Posterior vena cava (tissue), 2 donors: ENCODE measurements at regions not wholly inside any gene's neighbourhood (a gene's known extent, or its start where the extent isn't known, plus 50 kb on each side); places are given as distances from the start of the nearest gene placed in this dataset.

Experiments
- DNase-seq: peaks from one replicate; pipeline ENCODE4 v3.0.0-alpha.2; 2020; ENCODE audit warnings: low spot score
- intact Hi-C, 2 donors: fragments of 100-400 bp; cut with DNase I; formaldehyde crosslinking; loops; one replicate each; pipeline versions ENCODE4 v1.14.1 to v1.14.2; 2022 to 2023
- donor health status: DM: yes; HTN: yes; CAD: no.
- donor health status: DM: yes; HTN: yes; CAD: no.

DNA sequence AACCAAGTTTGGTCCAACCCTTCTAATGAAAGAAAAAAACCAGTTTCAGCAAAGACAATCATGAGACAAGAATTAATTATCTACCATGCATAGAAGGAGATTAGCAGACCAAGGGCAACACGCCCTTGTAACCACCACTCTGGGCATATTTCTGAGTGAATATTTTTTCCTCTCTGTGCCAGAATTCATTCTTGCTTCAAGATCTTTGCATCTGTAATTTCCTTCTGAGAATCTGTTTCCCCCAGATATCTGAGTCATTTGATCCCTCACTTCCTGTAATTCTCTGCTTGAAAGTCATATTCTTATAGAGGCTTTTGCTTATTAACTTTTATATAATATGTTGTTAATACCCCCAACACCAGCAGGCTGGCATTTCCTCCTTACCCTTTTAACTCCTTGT lies 243.7 kb downstream of the SLC16A7 start:
- DNase-seq: no peak
- intact Hi-C loops: no loop called here

DNA sequence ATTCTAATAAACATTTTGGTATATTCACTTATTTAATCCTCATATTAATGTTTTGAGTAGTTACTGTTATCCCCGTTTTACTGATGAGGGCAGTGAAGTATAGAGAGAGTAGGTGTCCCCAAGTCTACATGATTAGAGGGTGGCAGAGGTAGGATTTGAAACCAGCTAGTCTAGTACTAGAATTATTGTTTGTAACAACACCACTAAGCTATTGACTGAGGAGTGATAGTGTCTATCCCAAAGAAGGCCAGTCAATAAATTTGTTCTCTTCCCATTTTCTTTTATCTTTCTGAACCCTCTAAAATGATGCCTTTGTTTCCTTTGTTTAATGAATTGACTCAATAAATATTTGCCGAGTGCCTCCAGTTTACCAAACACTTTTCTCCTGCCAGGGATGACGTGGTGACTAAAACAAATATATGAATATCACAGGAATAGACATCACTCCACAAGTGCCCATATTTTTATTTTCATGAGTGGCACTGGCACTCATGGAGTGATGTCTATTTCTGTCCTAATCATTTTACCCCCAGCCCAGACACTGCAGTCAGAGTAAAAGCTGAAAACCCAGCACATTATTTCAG lies 247.5 kb downstream of the SLC16A7 start:
- DNase-seq: no peak
- intact Hi-C loops: no loop called here

DNA sequence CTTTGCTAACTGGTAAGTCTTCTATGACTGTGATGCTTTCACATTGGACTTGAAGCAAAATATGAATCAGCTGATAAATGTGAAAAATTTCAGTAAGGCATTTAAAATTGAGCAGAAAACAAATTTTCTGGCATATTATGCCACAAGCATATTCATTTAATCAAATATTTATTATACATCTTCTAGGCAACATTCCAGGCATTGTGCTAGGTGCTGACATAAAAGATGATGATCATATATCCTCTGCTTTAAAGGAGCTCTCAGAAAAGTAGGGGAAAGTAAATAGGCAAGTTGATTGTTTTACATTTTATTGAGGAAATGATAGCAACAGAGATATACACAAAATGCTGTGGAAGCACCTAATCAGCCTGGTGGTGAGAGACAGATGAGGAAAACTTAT lies 248.9 kb downstream of the SLC16A7 start:
- intact Hi-C loops: no loop called here
- DNase-seq: no peak

DNA sequence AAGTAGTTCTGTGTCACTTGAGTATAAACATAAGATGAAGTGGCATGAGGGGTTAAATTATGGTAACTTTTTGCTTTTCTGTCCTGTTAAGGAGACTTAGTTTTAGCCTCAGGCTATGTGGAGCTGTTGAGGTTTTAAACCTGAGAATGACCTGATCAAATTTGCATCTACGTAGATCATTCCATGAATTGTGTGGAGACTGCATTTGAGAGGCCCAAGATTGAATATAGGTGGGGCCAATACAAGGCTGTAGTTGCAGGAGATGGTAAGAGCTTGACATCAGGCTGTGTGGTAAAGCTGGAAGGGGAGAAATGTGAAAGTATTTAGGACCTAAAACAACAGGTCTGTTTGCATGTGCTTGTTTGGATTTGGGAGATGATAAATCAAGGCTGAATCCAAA lies 249.5 kb downstream of the SLC16A7 start:
- intact Hi-C loops: no loop called here

DNA sequence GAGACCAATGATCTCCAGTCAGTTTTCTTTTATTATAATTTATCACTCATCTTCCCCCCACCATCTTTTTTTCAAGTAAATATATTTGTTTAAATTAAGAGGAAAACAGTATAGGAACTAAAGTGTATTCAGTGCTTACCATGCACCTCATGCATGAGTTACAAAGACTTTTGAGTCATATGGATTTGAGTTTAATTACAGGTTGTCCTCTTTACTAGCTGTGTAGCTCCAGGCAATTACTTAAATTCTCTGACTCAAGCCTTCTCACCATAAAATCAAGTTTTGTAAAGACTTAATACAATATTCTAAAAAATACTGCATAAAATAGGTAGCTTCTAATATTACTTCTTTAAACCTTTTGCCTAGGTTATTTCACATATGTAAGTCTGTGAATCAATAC lies 251.3 kb downstream of the SLC16A7 start:
- no peak for DNase-seq
- intact Hi-C loops: no loop called here

More for the DNA sequence above, 249.5 kb downstream of the SLC16A7 start:
- no peak for DNase-seq

DNA sequence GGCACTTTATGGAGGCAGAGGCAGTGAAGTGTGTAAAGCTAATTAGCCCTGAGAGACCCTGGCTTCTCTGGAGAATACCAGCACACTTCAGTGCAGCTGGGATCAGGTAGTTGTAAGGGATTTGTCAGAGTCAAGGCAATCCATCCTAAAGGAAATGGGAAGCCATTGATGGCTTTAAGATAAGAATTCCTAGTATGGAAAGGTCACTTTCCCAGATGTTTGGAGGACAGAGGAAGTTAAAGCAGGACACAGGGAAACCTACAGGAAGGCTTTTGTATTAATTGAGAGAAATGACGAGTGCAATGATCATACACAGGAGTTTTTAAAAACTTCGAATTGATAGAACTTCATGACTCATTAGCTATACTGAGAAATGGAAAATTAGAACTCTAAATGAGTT lies 254.4 kb downstream of the SLC16A7 start:
- DNase-seq: no peak
- intact Hi-C loops: loop anchor here in 1 of 2 donors (10.0 kb wide), 1 partner anchor 595 kb away; no protein-coding TSS in a partner anchor

DNA sequence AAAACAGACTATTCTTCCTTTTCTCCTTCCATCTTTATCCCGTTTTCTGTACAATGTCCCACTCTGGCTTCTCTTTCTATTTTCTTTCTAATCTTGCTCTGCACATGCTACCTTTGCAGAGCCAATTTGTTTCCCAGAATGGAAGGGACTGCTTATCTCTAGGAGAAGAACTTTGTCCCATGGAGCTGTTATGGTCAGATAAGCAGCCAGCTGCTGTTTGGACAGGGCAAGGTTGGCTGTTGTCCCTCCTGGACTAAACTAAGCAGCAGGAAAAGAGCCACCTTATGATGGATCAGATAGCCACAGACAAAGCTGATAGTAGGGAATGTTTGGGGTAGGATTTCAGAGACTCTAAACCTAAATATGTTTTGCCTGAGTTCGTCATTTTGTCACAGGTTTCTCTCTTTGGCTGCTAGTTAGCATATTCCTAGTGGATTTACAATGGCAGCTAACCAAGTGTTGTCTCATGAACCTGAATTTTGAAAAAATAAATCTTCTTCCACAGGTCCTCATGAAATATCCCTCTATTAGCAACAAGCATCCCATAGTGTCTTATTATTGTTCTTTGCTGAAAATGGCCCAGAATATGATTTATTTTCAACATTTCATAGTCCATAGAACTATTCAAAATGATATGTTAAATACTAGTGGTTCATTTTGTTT lies 262.8 kb downstream of the SLC16A7 start:
- no peak for DNase-seq
- intact Hi-C loops: loop anchor here in 1 of 2 donors (10.0 kb wide), 1 partner anchor 604 kb away; no protein-coding TSS in a partner anchor

DNA sequence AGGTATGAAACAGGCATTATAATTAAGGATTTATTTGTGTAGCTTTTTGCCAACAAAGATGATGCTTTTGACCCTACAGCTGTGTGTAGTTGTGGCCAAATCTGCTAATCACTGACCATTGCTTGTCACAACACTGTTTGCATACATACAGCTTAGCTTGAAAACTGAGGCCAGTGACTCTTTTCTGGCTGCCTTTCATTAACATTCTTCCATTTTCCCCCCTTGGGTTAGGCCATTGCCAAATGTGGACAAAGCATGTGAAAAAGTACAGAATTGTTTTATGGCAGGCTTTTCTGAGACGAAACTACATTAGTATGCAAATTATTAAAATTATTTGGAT lies 263.3 kb downstream of the SLC16A7 start:
- no peak for DNase-seq
- intact Hi-C loops: loop anchor here in 1 of 2 donors (10.0 kb wide), 1 partner anchor 604 kb away; no protein-coding TSS in a partner anchor

DNA sequence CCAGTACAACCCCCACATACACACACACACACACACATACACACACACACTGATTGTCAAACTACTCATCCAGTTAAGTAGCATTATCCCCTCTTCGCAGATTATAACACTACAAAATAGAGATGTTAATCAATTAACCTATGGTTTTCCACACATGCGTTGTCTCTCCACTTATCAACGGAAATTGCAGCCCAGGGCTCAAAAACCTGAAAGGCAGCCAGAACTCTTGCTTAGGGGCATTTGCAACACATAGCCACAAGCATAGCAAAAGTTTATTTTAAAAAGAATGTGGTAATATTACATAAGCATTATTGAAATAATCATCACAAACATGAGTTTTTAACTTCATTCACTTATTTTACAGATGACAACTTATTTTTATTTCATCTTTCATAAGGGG lies 265.8 kb downstream of the SLC16A7 start:
- no peak for DNase-seq
- intact Hi-C loops: no loop called here

DNA sequence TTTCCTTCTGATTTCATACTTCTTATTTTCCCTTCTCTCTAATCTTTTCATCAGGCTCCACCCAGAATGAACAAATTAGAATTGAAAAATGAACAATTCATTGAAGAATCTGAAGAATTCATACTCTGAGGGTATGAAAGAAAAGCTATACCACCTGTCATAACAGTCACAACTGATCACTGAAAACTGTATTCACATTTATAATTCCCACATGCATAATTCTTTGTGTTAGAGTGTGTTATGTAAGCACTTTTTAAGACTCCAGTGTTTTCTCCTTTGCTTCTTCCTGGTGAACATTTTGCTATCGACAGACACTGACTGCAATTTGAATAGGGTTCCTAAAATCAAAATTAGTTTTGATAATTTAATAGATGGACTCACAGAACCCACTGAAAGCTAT lies 271.2 kb downstream of the SLC16A7 start:
- intact Hi-C loops: loop anchor here in 1 of 2 donors (5.0 kb wide), 1 partner anchor 1720 kb away; no protein-coding TSS in a partner anchor
- no peak for DNase-seq

DNA sequence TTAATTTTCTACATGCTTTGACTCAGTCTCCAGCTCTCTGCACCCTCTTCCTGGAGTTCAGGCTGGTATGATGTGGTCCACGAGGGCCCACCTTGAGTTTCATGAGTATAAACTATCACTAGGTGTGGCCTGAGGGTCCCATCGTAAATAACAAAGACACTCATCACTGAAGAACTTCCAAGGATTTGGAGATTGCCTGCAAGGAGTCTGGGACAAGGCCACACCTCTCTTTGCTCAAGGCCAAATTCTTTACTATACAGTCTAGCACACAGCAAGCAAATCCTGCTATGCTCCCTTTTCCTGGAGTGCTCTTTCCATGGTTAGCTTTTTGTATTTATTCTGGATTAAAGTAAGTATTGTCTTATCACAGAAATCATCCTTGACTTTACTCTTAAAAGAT lies 271.9 kb downstream of the SLC16A7 start:
- intact Hi-C loops: loop anchor here in 1 of 2 donors (5.0 kb wide), 1 partner anchor 1720 kb away; no protein-coding TSS in a partner anchor
- no peak for DNase-seq

DNA sequence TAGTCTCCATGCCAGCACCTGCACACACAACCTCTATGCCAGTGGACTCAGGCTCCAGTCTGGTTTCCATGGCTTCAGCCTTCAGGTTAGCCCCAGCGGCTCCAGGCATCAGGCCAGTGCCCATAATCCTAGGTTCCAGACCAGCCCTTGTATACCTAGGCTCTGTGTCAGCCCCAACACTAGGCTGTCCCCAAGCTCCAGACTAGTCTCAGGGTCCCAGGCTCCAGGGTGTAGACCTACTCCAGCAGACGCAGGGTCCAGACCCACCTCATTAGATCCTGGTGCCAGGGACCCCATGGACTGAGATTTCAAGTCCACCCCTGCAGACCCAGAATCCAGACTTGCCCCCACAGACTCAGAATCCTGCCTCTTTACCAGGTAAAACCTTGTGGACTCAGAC lies 275.9 kb downstream of the SLC16A7 start:
- no peak for DNase-seq
- intact Hi-C loops: no loop called here

DNA sequence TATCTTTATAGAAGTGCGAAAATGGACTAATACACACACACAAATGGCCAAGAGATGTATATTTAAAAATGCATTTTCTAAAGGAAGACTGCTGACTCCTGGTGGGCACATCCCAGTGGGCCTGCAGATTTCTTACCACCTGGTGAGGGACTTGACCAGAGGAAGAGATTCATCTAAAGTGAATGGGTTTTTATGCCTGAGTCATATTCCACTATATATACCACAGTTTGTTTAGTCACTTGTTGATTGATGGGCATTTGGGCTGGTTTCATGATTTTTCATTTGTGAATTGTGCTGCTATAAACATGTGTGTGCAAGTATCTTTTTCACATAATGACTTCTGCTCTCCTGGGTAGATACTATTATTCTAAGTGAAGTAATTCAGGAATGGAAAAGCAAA lies 277.3 kb downstream of the SLC16A7 start:
- intact Hi-C loops: no loop called here
- no peak for DNase-seq

DNA sequence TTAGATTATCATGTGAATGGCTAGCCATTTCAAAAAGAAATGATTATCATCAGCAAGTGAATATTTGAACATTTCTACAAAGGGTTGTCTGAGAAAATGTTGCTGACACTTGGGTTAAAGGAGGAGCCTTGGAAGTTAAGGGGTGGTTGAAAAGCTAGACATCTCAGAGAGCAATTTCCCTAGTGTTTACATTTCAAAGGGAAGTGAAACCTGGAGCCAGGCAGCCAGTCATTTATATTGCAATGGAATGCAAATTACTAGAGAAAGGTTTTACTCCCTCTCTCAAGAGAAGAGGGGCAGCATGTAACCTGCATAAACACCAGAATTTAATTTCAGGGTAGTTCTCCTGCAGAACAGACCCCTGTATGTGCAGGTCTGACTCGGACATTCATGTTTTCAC lies 279.0 kb downstream of the SLC16A7 start:
- intact Hi-C loops: no loop called here

DNA sequence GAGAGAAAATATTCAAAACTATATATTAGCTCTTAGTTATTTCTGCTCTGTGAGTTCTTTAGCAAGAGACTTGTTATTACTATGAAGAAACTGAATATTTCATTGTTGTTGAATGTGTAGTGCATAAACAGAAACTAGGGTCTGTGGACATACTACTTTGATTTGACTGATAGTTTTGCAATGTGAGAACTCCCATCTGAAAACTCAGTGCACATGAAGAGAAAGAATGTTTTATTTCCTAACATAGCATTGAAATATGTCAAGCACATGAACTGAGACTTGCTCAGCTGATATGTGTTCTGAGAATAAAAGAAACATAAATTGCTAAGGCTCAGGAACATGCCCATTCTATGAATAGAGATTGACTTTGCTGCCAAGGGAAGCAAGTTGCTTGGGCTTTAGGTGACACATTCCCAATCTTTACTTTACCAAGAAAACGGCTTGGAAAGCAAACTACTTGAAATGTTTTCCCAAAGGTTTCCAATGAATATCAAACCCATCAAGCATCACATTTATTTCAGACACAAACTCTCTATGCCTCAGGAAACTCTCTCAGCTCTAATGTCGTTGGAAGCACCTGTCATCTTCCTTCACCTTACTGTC lies 290.4 kb downstream of the SLC16A7 start:
- intact Hi-C loops: no loop called here
- DNase-seq: no peak

More for the DNA sequence above, 279.0 kb downstream of the SLC16A7 start:
- DNase-seq: no peak

DNA sequence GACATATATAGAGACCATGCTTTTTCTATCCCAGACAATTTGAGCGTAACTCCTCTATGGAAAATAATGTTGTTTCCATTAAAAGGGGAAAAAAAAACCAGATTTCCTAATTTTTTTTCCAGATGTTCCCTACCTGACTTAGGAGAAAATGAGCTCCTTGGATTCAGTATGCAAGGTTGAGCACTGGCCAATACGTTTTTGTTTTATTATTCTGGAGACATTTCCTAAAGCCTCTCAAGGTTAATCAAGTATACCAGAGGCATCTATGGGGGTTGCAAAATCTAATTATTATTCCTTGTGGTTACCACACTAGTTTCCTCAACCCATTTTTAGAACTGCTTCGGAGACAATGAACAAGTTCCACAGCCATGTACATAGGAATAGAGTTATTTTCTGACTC lies 291.3 kb downstream of the SLC16A7 start:
- DNase-seq: no peak
- intact Hi-C loops: no loop called here

DNA sequence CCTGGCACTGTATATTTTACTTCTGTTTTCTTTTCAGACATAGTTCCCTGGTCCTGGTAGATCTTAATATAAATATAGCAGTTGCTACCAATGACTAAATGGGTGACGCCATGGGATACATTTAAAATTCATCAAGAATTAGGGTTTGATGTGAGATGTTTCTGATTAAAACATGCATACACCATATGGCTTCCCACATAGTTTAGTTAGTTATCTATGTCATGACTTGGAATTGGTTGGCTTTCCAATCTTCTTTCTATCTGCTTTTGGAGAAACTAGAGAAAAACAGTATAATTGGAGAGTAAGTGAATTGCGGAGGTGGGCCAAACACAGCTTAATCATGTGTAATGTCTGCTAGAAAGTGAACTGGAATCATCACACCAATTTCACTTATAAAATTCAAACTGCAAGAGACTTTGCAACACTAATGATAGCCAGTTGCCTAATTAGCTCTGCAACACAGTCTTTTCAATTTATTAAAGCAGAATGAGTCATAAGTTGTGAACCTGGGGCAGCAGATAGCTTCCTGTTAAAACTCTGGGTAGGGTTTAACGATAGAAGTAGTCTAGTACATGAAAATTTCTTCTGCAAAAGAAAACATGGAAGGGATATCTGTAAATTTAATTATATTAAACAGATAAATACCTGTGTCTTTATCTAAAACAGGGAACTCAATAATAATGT lies 295.2 kb downstream of the SLC16A7 start:
- DNase-seq: no peak
- intact Hi-C loops: no loop called here

DNA sequence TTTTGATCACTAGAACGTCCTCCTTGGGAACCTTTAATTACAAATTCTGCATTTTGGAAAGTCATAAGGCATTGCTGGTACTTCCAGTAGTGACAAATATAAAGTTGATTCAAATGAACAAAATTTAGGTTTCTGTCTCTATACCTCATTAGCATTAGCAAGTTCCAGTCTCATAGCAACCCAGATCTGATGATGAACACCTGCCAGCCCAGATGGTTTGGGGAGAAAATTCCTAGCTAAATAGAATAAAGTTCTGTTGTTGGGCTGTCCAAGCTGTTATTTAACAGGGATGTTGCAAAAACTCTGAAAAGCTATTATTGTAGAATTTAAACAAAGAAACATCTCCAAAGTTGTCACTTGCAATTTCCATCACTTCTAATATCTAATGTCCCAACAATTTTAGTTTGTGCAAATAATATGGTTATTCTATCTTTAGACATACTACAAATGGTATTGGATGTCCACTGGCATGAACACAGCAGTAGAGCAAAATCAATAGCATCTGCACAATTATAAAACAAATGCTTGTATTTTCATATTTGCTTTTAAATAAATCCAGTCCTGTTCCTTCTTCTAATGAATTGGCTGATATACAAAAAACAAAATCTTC lies 299.4 kb downstream of the SLC16A7 start:
- intact Hi-C loops: no loop called here
- no peak for DNase-seq

DNA sequence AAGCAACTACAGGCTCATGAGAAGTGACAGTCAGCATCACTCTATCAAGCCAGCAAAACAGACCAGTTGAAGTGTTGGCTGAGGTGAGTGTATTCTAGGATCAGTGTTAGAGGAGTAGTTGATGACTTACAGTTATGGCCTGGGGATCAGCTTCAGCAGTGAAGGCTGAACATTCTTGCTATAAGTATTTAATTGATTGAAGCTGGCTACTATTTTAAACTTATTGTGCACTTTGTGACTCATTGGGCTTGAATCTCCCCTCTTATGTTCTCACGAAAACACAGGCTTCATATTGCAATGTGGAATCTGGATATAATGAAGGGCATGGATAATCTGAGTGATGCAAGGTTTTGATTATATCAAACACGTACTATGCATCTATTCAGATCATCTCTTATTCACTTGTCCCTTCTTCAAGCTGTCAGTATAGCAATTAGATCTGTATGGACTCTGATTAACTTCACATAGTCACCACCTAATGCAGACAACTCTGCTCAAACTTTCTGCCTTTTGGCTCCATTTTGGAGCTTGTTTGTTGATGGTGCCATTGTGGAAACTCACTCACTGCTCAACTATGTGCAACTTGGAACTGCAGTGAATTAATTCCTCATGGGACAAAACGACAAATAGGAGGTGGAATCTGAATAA lies 309.2 kb downstream of the SLC16A7 start:
- intact Hi-C loops: loop anchor here in 1 of 2 donors (10.0 kb wide), 1 partner anchor 1430 kb away; no protein-coding TSS in a partner anchor
- no peak for DNase-seq
